Trophoblast cell (in vitro differentiated cells and primary cell): ENCODE measurements at regions not wholly inside any gene's neighbourhood (a gene's known extent, or its start where the extent isn't known, plus 50 kb on each side); places are given as distances from the start of the nearest gene placed in this dataset.
"Not testable (repeated sequence)": the region's sequence is repeated elsewhere in the genome, so short reads cannot be mapped to it uniquely, and the experiment has no call there.

Experiments
- DNase-seq, 2 donors: peaks; one replicate each; pipeline ENCODE4 v3.0.0-alpha.2; 2016
- H2AFZ ChIP-seq: 2 replicates; pipeline ENCODE4 v1.6.1; 2013; ENCODE audit warnings: low read length, moderate library complexity, mild to moderate bottlenecking; ENCODE audit not compliant: insufficient read depth, poor library complexity
- H2AK5ac ChIP-seq: 2 replicates; pipeline ENCODE4 v1.6.1; 2013; ENCODE audit warnings: mild to moderate bottlenecking, low read length
- H2BK120ac ChIP-seq: 2 replicates; pipeline ENCODE4 v1.6.1; 2013; ENCODE audit warnings: low read length, mild to moderate bottlenecking, moderate library complexity; ENCODE audit not compliant: insufficient read depth, poor library complexity
- H2BK12ac ChIP-seq: 2 replicates; pipeline ENCODE4 v1.6.1; 2013; ENCODE audit warnings: mild to moderate bottlenecking, low read length, moderate library complexity
- H2BK5ac ChIP-seq: 2 replicates; pipeline ENCODE4 v1.6.1; 2013; ENCODE audit warnings: low read length, low read depth, moderate library complexity, mild to moderate bottlenecking; ENCODE audit not compliant: poor library complexity
- H3K14ac ChIP-seq: 2 replicates; pipeline ENCODE4 v1.6.1; 2013; ENCODE audit warnings: mild to moderate bottlenecking, low read length
- H3K18ac ChIP-seq: 2 replicates; pipeline ENCODE4 v1.6.1; 2013; ENCODE audit warnings: mild to moderate bottlenecking, low read length
- H3K23ac ChIP-seq: 2 replicates; pipeline ENCODE4 v1.6.1; 2013; ENCODE audit warnings: low read length
- H3K27ac ChIP-seq: 2 replicates; pipeline ENCODE4 v1.5.1; 2013; ENCODE audit warnings: low read depth, mild to moderate bottlenecking, inconsistent platforms, low read length, moderate library complexity
- H3K27me3 ChIP-seq: 2 replicates; pipeline ENCODE4 v1.6.1; 2013; ENCODE audit warnings: inconsistent platforms, mild to moderate bottlenecking, low read length, moderate library complexity; ENCODE audit not compliant: insufficient read depth
- H3K36me3 ChIP-seq, 2 experiments: 1 replicate in 1 of 2; 2 replicates in 1 of 2; pipeline ENCODE4 v1.6.1; 2013; ENCODE audit warnings: low read length in 2 of 2, mild to moderate bottlenecking in 2 of 2, moderate library complexity in 1 of 2; ENCODE audit not compliant: insufficient read depth in 2 of 2, control insufficient read depth in 1 of 2
- H3K4ac ChIP-seq: 2 replicates; pipeline ENCODE4 v1.6.1; 2013; ENCODE audit warnings: low read depth, mild to moderate bottlenecking, low read length, moderate library complexity
- H3K4me1 ChIP-seq, 2 experiments: 1 replicate in 1 of 2; 2 replicates in 1 of 2; pipeline ENCODE4 v1.6.1; 2013; ENCODE audit warnings: low read length in 2 of 2, mild to moderate bottlenecking in 2 of 2, moderate library complexity in 1 of 2; ENCODE audit not compliant: insufficient read depth in 2 of 2, control insufficient read depth in 1 of 2
- H3K4me2 ChIP-seq: 2 replicates; pipeline ENCODE4 v1.6.1; 2013; ENCODE audit warnings: inconsistent platforms, mild to moderate bottlenecking, low read length, moderate library complexity
- H3K4me3 ChIP-seq: 2 replicates; pipeline ENCODE4 v1.5.1; 2013; ENCODE audit warnings: mild to moderate bottlenecking, low read depth, low read length, inconsistent platforms
- H3K79me1 ChIP-seq: one replicate; pipeline ENCODE4 v1.6.1; 2013; ENCODE audit warnings: low read length
- H3K79me2 ChIP-seq: 2 replicates; pipeline ENCODE4 v1.6.1; 2013; ENCODE audit warnings: low read length, mild to moderate bottlenecking; ENCODE audit not compliant: control insufficient read depth, insufficient read depth, poor library complexity
- H3K9ac ChIP-seq: 2 replicates; pipeline ENCODE4 v1.6.1; 2013; ENCODE audit warnings: mild to moderate bottlenecking, low read length
- H3K9me3 ChIP-seq: 2 replicates; pipeline ENCODE4 v1.6.1; 2013; ENCODE audit warnings: low read depth, mild to moderate bottlenecking, control low read depth, inconsistent platforms, low read length; ENCODE audit not compliant: insufficient read depth
- H4K12ac ChIP-seq: 2 replicates; pipeline ENCODE4 v1.6.1; 2013; ENCODE audit warnings: low read depth, mild to moderate bottlenecking, low read length, moderate library complexity
- H4K8ac ChIP-seq: 2 replicates; pipeline ENCODE4 v1.6.1; 2013; ENCODE audit warnings: low read depth, mild to moderate bottlenecking, low read length, moderate library complexity
- H4K91ac ChIP-seq: one replicate; pipeline ENCODE4 v1.6.1; 2013; ENCODE audit warnings: low read depth, mild to moderate bottlenecking, low read length, moderate library complexity
- WGBS: extraction: QIAGEN DNeasy Blood & Tissue Kit; methylation state at CpG from one replicate; pipeline ENCODE4 v1.1.7; 2013; ENCODE audit warnings: missing lambda C conversion rate; ENCODE audit not compliant: insufficient read length, insufficient coverage; ENCODE audit errors: extremely low coverage; 5-methylcytosine and 5-hydroxymethylcytosine counted together

- WGBS, result no CpG with 5 or more reads among the region's 6 CpGs
- H3K9ac ChIP-seq, H2BK120ac ChIP-seq, H3K9me3 ChIP-seq, H3K18ac ChIP-seq, H3K79me2 ChIP-seq, H3K23ac ChIP-seq, H3K4me2 ChIP-seq, H4K12ac ChIP-seq, H4K8ac ChIP-seq, H2AFZ ChIP-seq, H3K4ac ChIP-seq, H3K79me1 ChIP-seq, H2BK12ac ChIP-seq, H2BK5ac ChIP-seq, H3K4me1 ChIP-seq, H3K36me3 ChIP-seq, H2AK5ac ChIP-seq, H4K91ac ChIP-seq, H3K14ac ChIP-seq, H3K27me3 ChIP-seq, H3K4me3 ChIP-seq, H3K27ac ChIP-seq: not testable (repeated sequence)
- peak; percentile 12 to 50 for DNase-seq
Measured at GRCh38 chr11:89589413-89589812, 98.2 kb upstream of the NOX4 start.

- not testable (repeated sequence) for H2BK12ac ChIP-seq, H3K9ac ChIP-seq, H3K23ac ChIP-seq, H2AK5ac ChIP-seq, H3K9me3 ChIP-seq, H2BK5ac ChIP-seq, H3K79me2 ChIP-seq, H3K4ac ChIP-seq, H3K36me3 ChIP-seq, H4K91ac ChIP-seq, H3K27me3 ChIP-seq, H2AFZ ChIP-seq, H2BK120ac ChIP-seq, H3K4me2 ChIP-seq, H3K4me3 ChIP-seq, H3K18ac ChIP-seq, H3K79me1 ChIP-seq, H4K12ac ChIP-seq, H3K4me1 ChIP-seq, DNase-seq, H4K8ac ChIP-seq, H3K14ac ChIP-seq, H3K27ac ChIP-seq
- no CpG with 5 or more reads among the region's 5 CpGs for WGBS
Measured at GRCh38 chr11:89590008-89590632, 98.9 kb upstream of the NOX4 start.

GRCh38 chr11:89601263-89601662 lies 108.8 kb upstream of the TRIM77 start:
- not testable (repeated sequence) for H2AK5ac ChIP-seq, H3K9me3 ChIP-seq, H3K4ac ChIP-seq, H4K91ac ChIP-seq, H4K12ac ChIP-seq, H3K18ac ChIP-seq, H3K27me3 ChIP-seq, H3K23ac ChIP-seq, H4K8ac ChIP-seq, H3K36me3 ChIP-seq, H3K4me1 ChIP-seq, H3K4me2 ChIP-seq, H3K9ac ChIP-seq, H3K27ac ChIP-seq, H3K79me1 ChIP-seq, H2BK12ac ChIP-seq, H3K4me3 ChIP-seq, H2BK5ac ChIP-seq, H3K79me2 ChIP-seq, H2AFZ ChIP-seq, H2BK120ac ChIP-seq, H3K14ac ChIP-seq
- peak; percentile 13 to 58 for DNase-seq
- WGBS, result no CpG with 5 or more reads among the region's 1 CpG

- WGBS, result no CpG with 5 or more reads among the region's 4 CpGs
- no peak overlapping the region for H3K23ac ChIP-seq
- H3K9me3 ChIP-seq, result no peaks in the 10 kb centered on the region
Measured at GRCh38 chr11:89604281-89604680, 105.8 kb upstream of the TRIM77 start.

More at GRCh38 chr11:89604281-89604680, 105.8 kb upstream of the TRIM77 start:
- no peak overlapping the region for H4K12ac ChIP-seq
- H3K27me3 ChIP-seq, result no peaks in the 10 kb centered on the region
- no peak for DNase-seq
- H3K4ac ChIP-seq, result no peak overlapping the region
- H3K14ac ChIP-seq, result no peak overlapping the region
- no peaks in the 10 kb centered on the region for H3K79me2 ChIP-seq
- no peak overlapping the region for H3K9ac ChIP-seq
- H4K91ac ChIP-seq, result no peak overlapping the region
- no peak overlapping the region for H2BK12ac ChIP-seq
- no peak overlapping the region for H2BK120ac ChIP-seq
- H3K4me1 ChIP-seq, result peaks cover 0 to 3% of the 10 kb centered on the region in 2 experiments
- H3K36me3 ChIP-seq, result no peaks in the 10 kb centered on the region
- no peak overlapping the region for H3K18ac ChIP-seq
- no peak overlapping the region for H4K8ac ChIP-seq
- no peak overlapping the region for H2AK5ac ChIP-seq
- H2AFZ ChIP-seq, result no peak overlapping the region
- peaks cover 1% of the 10 kb centered on the region for H3K79me1 ChIP-seq
- no peak overlapping the region for H2BK5ac ChIP-seq
- no peak overlapping the region for H3K4me3 ChIP-seq
- peak overlapping the region; percentile 41 for H3K27ac ChIP-seq
- H3K4me2 ChIP-seq, result no peak overlapping the region
